ENCODE measurements at regions not wholly inside any gene's neighbourhood (a gene's known extent, or its start where the extent isn't known, plus 50 kb on each side); places are given as distances from the start of the nearest gene placed in this dataset.

DNA sequence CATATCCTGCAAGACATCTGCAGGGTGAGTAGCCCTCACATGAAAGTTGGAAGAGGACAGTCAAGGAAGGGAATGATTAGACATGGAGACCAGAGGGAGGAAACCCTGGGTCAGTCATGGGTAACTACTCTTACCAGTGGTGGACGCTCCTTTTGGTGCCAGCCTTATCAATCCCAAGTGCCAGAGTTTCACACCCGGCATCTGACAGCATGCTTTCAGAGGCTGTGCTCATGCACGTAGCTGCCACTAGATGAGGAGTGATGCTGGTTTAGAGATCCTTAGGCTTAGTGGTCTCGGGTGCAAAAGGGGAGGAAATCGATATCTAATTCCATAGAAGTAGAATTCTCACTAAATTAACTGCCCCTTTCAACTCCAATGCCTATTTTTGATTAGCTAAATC lies 100.8 kb downstream of the PLCE1 start:
- FAIRE-seq = no peak
- no peak for DNase-seq (ENCODE audit: low read depth in 1 of 2, low spot score in 2 of 2)
- Histone ChIP-seq H3K27me3 (replicated peaks in 1 of 4; ENCODE audit: control insufficient read depth in 3 of 4, extremely low read depth in 1 of 4, insufficient read depth in 3 of 4, low read length in 3 of 4) (no peaks in the 10 kb centered on the region; a peak in 1 of 7 replicates), H3K23ac (ENCODE audit: insufficient read length) (no peak overlapping the region), H2AFZ (ENCODE audit: low read length) (no peak overlapping the region), H3K56ac (replicated peaks; ENCODE audit: insufficient read length, low read depth, low read length) (no peak overlapping the region), H3K9me3 (ENCODE audit: insufficient read depth in 2 of 2, low read depth in 1 of 2, low read length in 1 of 2) (no peaks in the 10 kb centered on the region), H3K79me2 (ENCODE audit: control insufficient read depth in 1 of 2, insufficient read depth in 2 of 2, low read length in 2 of 2) (no peaks in the 10 kb centered on the region), H3K4me1 (replicated peaks in 1 of 4; ENCODE audit: control insufficient read depth in 3 of 4, insufficient read depth in 4 of 4, low read length in 3 of 4) (peaks cover 0 to 3% (median 0%) of the 10 kb centered on the region in 4 experiments; a peak in 2 of 7 replicates), H3K18ac (ENCODE audit: extremely low read depth, low read length) (no peak overlapping the region), H3K4me3 (ENCODE audit: extremely low read depth in 1 of 4, insufficient read depth in 2 of 4, low read depth in 3 of 4, low read length in 4 of 4) (no peak overlapping the region), H4K5ac (ENCODE audit: insufficient read length, low read depth, low read length) (no peak overlapping the region), H3K4me2 (ENCODE audit: insufficient read depth in 1 of 2, low read depth in 2 of 2, low read length in 2 of 2) (no peak overlapping the region), H3K9ac (replicated peaks in 1 of 4; ENCODE audit: extremely low read depth in 1 of 4, low read depth in 3 of 4, low read length in 3 of 4) (no peak overlapping the region), H3K79me1 (ENCODE audit: low read depth, low read length) (no peaks in the 10 kb centered on the region), H2BK5ac (ENCODE audit: low read depth, low read length) (no peak overlapping the region), H3K4ac (replicated peaks; ENCODE audit: insufficient read length, low read depth, low read length) (no peak overlapping the region), H4K8ac (ENCODE audit: extremely low read depth, insufficient read depth, low read length) (no peak overlapping the region), H3K27ac (ENCODE audit: low read depth, low read length) (no peak overlapping the region), H2BK12ac (ENCODE audit: low read depth, low read length) (no peak overlapping the region), H2AK5ac (ENCODE audit: low read depth, low read length) (no peak overlapping the region), H3K23me2 (ENCODE audit: low read depth, low read length) (no peaks in the 10 kb centered on the region), H4K91ac (replicated peaks; ENCODE audit: insufficient read length, low read length) (no peak overlapping the region), H2BK15ac (ENCODE audit: low read length) (no peak overlapping the region), H2BK20ac (ENCODE audit: low read length) (no peak overlapping the region), H4K20me1 (replicated peaks in 1 of 2; ENCODE audit: control insufficient read depth in 1 of 2, insufficient read depth in 2 of 2, low read length in 2 of 2) (no peaks in the 10 kb centered on the region), H2BK120ac (replicated peaks; ENCODE audit: low read depth, low read length) (no peak overlapping the region), H3K14ac (ENCODE audit: insufficient read length) (no peak overlapping the region), H3K36me3 (ENCODE audit: control insufficient read depth in 2 of 4, insufficient read depth in 4 of 4, low read length in 3 of 4) (no peaks in the 10 kb centered on the region)
- TF ChIP-seq MAX (IDR thresholded peaks at IDR 0.05) = no peak
- TF ChIP-seq POLR2A (IDR thresholded peaks at IDR 0.05; ENCODE audit: control extremely low read depth in 1 of 2, low read depth in 2 of 2, low read length in 2 of 2) = no peak
- no peak for TF ChIP-seq MAFK (IDR thresholded peaks at IDR 0.05; ENCODE audit: low read depth, low read length)
- no peak for TF ChIP-seq SIX5 (IDR thresholded peaks at IDR 0.05; ENCODE audit: low read depth, low read length)
- ChIA-PET POLR2A (ENCODE audit: partially characterized antibody) (no interaction called here), CTCF (ENCODE audit: partially characterized antibody) (no interaction called here)
- 86% methylated on average over 5 of the region's 5 CpGs; no CpG with 5 or more reads in 1 of the 2 experiments for WGBS, 2 experiments (ENCODE audit: extremely low coverage in 1 of 2, insufficient coverage in 1 of 2, insufficient read length in 1 of 2, insufficient replicate concordance in 2 of 2, low coverage in 1 of 2, low lambda C conversion rate in 2 of 2, missing lambda C conversion rate in 1 of 2)

Measured in H1 (cell line).